C4-2B (cell line): ENCODE measurements at regions not wholly inside any gene's neighbourhood (a gene's known extent, or its start where the extent isn't known, plus 50 kb on each side); places are given as distances from the start of the nearest gene placed in this dataset.

Experiments
- H3K27ac ChIP-seq: fragments of 450-650 bp; 2 replicates; pipeline ENCODE4 v1.5.1; 2017
- ZFX ChIP-seq: fragments of 450-650 bp; IDR thresholded peaks from 2 replicates; pipeline ENCODE4 v1.6.1; 2017
- TF ChIP-seq, protein P1 (sequence below): fragments of 450-650 bp; conservative IDR thresholded peaks from 2 replicates; pipeline ENCODE4 v1.5.1; 2017; ENCODE audit warnings: mild to moderate bottlenecking

GRCh38 chr2:145654156-145654555 lies 1134.2 kb upstream of the ZEB2 start:
- H3K27ac ChIP-seq, result no peak overlapping the region
- TF ChIP-seq, protein P1, sequence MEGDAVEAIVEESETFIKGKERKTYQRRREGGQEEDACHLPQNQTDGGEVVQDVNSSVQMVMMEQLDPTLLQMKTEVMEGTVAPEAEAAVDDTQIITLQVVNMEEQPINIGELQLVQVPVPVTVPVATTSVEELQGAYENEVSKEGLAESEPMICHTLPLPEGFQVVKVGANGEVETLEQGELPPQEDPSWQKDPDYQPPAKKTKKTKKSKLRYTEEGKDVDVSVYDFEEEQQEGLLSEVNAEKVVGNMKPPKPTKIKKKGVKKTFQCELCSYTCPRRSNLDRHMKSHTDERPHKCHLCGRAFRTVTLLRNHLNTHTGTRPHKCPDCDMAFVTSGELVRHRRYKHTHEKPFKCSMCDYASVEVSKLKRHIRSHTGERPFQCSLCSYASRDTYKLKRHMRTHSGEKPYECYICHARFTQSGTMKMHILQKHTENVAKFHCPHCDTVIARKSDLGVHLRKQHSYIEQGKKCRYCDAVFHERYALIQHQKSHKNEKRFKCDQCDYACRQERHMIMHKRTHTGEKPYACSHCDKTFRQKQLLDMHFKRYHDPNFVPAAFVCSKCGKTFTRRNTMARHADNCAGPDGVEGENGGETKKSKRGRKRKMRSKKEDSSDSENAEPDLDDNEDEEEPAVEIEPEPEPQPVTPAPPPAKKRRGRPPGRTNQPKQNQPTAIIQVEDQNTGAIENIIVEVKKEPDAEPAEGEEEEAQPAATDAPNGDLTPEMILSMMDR, result no peak
- no peak for TF ChIP-seq ZFX

GRCh38 chr2:145653553-145653952 lies 1133.6 kb upstream of the ZEB2 start:
- TF ChIP-seq, protein P1, result no peak
- TF ChIP-seq ZFX, result no peak
- H3K27ac ChIP-seq, result no peak overlapping the region

DNA sequence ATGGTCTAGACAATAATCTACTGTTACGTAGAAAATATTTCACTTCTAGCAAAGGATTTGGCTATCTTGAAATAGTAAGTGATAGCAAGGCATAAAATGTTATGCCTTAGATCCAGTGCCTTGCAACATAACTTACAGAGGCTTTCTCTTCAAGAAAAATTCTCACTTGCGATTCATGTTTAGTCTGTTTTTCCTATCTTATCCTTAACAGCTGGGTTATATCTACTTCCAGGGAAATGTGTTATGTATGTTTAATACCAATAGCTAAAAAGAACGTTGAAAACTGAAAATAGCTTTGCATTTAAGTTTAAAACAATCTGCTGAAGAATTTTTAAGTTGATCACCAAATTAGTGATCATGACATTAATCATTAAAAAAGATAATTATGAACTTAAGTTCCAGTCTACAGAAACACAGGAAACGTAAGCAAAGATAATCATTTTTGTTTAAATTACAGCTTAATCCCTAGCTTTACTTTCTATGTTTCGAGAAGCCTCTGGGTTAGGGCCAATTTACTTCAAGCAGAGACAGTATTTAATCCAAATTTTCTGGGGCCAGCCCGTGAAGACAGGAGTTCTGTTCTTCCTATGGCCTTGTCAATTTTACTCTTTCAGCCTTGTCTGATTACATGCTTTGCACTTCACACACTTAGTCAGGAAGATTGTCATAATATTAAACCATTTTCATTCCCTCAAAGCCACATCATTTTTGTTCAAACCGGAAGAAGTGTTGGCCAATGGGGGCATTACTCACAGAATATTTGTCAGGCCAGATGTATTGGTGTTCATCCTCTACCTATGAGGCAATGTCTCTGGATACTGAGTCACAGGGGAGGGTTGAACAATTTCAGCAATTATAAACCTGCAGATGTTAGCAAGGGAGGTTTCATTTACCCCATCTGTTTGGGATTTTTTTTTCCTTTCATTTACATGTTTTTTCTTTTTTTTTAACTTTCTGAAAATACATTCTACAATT lies 1132.9 kb upstream of the ZEB2 start:
- TF ChIP-seq, protein P1, result no peak
- no peak for TF ChIP-seq ZFX
- H3K27ac ChIP-seq, result no peak overlapping the region

GRCh38 chr2:145652036-145652435 lies 1132.1 kb upstream of the ZEB2 start:
- TF ChIP-seq, protein P1, result no peak
- TF ChIP-seq ZFX, result no peak
- no peak overlapping the region for H3K27ac ChIP-seq

DNA sequence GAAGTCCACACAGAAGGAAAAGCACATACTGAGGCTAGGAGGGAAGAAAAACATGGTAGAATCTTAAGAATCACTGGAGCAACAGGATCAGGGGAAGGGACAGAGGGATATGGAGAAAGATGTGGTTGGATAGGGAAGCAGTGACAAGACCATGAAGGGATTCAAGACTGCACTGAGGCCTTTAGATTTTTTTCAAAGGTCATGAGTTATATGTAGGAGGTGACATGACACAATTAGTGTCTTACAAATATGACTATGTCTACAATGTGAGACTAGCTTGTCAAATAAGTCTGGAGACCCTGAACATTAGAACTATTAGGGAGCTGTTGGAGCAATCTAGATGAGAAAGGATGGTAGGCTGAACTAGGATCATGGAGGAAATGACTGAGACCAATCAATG lies 1130.3 kb upstream of the ZEB2 start:
- no peak overlapping the region for H3K27ac ChIP-seq
- TF ChIP-seq, protein P1, result no peak
- TF ChIP-seq ZFX, result no peak

DNA sequence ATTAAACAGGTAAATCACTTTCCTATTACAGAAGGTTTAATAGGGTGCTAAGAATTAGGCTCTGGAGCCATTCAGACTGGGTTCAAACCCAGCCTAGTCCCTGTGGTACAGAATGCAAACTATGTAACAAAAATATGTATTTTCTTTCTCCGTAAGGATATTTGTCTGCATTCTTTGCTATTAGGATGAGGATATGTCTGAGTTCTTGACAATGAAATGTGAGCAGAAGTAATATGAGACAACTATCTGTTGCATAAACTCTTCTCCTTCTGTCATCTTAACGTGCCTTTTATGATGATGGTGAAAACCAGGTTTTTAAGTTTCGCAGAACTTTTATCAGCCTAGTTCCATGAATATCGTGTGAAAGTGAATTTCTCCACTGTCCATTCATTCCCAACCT lies 1129.1 kb upstream of the ZEB2 start:
- H3K27ac ChIP-seq, result no peak overlapping the region
- TF ChIP-seq ZFX, result no peak
- TF ChIP-seq, protein P1, result no peak

- H3K27ac ChIP-seq, result no peak overlapping the region
Measured at GRCh38 chr2:145644820-145645302, 1124.9 kb upstream of the ZEB2 start.

More at GRCh38 chr2:145644820-145645302, 1124.9 kb upstream of the ZEB2 start:
- TF ChIP-seq, protein P1, result no peak
- no peak for TF ChIP-seq ZFX
